ENCODE measurements at regions not wholly inside any gene's neighbourhood (a gene's known extent, or its start where the extent isn't known, plus 50 kb on each side); places are given as distances from the start of the nearest gene placed in this dataset.

GRCh38 chr7:84546403-84546802 is 351.8 kb upstream of the SEMA3A start:
- TF ChIP-seq CTCF (IDR thresholded peaks at IDR 0.05) (no peak), POLR2AphosphoS5 (IDR thresholded peaks at IDR 0.05; ENCODE audit: low read depth, low read length) (no peak), TCF7L2 (IDR thresholded peaks at IDR 0.05; ENCODE audit: low read depth, low read length) (no peak), SIN3A (IDR thresholded peaks at IDR 0.05; ENCODE audit: borderline replicate concordance, insufficient read depth, low read depth, low read length) (no peak), REST (IDR thresholded peaks at IDR 0.05; ENCODE audit: insufficient read depth in 1 of 2, low read depth in 2 of 2, low read length in 1 of 2) (no peak)
